Peyer's patch (tissue), 4 donors: ENCODE measurements at regions not wholly inside any gene's neighbourhood (a gene's known extent, or its start where the extent isn't known, plus 50 kb on each side); places are given as distances from the start of the nearest gene placed in this dataset.

Experiments used
- CTCF ChIP-seq, 6 experiments: fragments of 450-650 bp in 4 of 6; fragments of 200-600 bp in 2 of 6; sonication (generic) in 1 of 6; IDR thresholded peaks; one replicate each; pipeline ENCODE4 v1.5.1; 2017 to 2019; ENCODE audit warnings: antibody characterized with exemption in 6 of 6, mild to moderate bottlenecking in 3 of 6, moderate library complexity in 1 of 6
- POLR2A ChIP-seq, 2 donors: fragments of 450-650 bp; IDR thresholded peaks; one replicate each; pipeline ENCODE4 v1.5.1; 2017; ENCODE audit warnings: antibody characterized with exemption in 2 of 2, mild to moderate bottlenecking in 2 of 2, moderate library complexity in 2 of 2

GRCh38 chr13:47298506-47298905, 401.7 kb upstream of the HTR2A start:
- TF ChIP-seq CTCF (IDR thresholded peaks at IDR 0.05) (no peak), POLR2A (IDR thresholded peaks at IDR 0.05) (no peak)
